ENCODE measurements at regions not wholly inside any gene's neighbourhood (a gene's known extent, or its start where the extent isn't known, plus 50 kb on each side); places are given as distances from the start of the nearest gene placed in this dataset.
"Not testable (repeated sequence)": the region's sequence is repeated elsewhere in the genome, so short reads cannot be mapped to it uniquely, and the experiment has no call there.

DNA sequence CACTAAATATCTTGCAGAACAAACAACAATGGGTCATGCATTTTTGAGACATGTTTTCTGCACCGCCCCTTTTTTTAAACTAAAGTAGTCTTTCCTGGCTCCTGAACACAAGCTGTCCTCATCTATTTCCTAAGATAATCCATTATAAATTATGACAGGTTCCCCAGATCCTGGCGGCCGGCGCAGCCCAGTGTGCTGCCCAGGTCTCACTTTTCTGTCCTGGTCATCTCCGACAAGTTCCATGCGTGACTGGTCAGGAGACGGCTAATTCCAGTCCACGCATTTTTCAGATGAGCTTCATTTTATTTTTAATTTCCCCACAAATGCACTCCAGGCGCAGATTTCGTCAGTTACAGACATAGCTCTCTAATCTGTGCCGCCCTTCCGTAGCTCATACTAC, 92.9 kb upstream of the EGFLAM start:
- TF ChIP-seq POLR2A (IDR thresholded peaks at IDR 0.05; ENCODE audit: low read length), result no peak
- TF ChIP-seq GATA1 (IDR thresholded peaks at IDR 0.05; ENCODE audit: low read depth, low read length), result no peak
- no peak for DNase-seq

DNA sequence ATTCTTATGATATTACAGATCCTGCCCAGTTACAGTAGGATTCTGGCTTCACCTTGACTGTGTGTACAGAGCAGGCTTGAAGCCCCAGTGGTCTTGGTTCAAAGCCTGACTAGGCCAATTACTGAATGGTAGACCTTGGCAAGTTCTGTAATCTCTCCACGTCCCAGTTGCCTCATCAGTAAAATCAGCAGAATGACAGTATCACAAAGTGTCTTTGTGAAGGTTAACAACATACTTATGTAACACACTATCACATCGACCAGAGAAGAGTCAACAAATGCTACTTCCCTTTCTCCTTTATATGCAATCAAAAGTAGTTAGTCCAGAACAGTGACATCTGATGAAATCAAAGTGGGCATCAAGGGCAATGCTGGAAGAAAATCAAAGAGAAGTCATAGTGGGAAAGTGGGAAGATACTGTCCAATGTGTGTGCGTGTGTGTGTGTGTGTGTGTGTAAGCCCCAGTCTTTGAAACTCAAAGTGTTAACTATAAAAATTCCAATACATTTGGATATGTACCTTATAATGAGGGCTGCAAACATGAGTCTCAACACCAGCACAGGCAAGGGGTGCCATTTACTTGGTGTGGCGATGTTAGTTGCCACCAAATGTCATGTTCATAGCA, 93.5 kb upstream of the EGFLAM start:
- DNase-seq, result no peak
- TF ChIP-seq GATA1 (IDR thresholded peaks at IDR 0.05; ENCODE audit: low read depth, low read length) (no peak), POLR2A (IDR thresholded peaks at IDR 0.05; ENCODE audit: low read length) (no peak)

DNA sequence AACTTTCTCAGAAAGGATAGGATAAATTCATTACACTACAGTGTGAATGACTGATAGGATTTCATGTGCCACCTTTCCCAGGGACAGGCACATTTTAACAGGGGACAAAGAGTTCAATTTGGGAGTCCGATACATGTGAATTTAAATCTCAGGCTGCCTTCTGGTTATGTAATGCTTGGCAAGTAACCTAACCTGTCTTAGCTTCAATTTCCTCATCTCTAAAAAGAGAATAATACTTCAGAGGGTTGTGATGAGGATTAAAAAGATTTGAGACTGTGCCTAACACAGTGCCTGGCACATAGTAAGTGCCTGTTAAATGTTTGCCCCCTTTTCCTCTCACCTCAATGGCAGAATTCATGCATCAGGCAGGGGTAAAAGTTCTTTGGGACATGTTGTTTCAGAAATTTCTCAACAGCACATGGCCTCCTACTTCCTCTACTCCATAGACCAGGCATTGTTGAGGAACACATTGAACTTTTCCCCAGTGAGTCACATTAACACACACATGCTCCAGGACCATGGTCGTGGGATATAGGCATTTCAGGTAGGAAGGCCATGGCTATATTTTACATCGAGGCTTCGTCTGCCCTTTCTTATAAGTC, 94.6 kb upstream of the EGFLAM start:
- DNase-seq, result no peak
- TF ChIP-seq GATA1 (IDR thresholded peaks at IDR 0.05; ENCODE audit: low read depth, low read length), result no peak
- no peak for TF ChIP-seq POLR2A (IDR thresholded peaks at IDR 0.05; ENCODE audit: low read length)

DNA sequence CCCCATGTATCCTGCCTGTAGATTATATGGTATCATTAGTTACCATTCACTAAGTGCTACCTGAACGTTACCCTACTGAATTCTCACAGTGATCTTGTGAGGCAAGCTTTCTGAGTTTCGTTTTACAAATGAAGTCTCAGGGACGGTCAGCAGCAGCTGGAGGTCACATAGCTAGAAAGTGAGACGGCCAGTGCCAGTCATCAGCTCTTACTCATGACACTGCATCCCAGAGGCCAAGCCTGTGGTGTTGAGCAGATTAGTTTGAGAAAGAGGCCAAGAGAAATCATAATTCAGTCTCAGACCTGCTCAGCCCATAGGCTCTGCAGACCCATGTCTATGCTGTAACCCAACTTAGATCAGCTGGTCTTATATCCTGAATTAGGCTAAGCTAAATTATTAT, 95.7 kb upstream of the EGFLAM start:
- TF ChIP-seq POLR2A (IDR thresholded peaks at IDR 0.05; ENCODE audit: low read length) (no peak), GATA1 (IDR thresholded peaks at IDR 0.05; ENCODE audit: low read depth, low read length) (no peak)

DNA sequence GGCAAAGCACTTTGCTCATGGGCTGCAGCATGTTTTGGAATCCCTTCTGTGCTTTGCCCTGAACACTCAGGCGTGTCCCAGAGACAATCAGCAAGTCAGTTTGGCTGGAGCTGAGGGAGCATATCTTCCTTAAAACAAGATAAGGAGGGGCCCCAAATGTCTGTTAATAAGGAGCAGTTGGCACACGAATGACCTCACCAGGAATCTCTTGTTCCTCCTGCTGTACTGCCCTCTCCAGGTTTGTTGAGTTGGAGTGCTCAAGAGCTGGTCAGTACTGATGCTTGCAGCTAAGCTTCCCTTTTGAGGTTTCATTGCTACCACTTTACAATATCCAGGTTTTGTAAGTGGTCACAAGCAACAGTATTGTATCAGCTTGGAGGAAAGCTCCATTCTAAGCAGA, 101.3 kb upstream of the EGFLAM start:
- no peak for DNase-seq
- TF ChIP-seq GATA1 (IDR thresholded peaks at IDR 0.05; ENCODE audit: low read depth, low read length) (no peak), POLR2A (IDR thresholded peaks at IDR 0.05; ENCODE audit: low read length) (no peak)

More for the DNA sequence above, 95.7 kb upstream of the EGFLAM start:
- DNase-seq, result no peak

DNA sequence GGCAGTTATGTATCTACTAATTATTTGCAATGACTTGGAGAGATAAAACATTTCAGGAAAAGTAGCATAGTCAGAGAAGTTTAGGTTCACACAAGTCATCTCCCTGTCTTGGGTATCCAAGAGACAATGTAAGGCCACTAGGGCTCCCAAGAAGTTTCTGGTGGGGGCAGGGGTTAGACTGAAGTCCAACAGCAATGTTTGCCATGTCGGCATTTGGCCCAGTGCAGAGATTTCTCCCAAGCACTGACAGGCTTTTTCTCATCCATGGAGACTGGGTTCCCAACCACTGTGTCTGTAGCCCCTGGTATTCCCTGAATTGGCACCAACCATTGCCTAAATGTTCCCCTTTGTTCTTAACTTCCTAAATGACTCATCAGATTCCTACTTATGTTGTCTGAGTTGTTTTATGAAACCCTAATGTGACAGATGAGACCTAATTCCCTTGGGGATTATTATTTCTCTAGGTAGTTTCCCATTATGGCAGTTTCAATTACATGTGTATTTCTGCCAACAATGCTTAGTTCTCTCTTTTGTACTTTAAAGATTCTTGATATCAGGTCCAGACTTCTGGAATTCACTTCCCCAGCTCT, 103.6 kb upstream of the EGFLAM start:
- no peak for TF ChIP-seq GATA1 (IDR thresholded peaks at IDR 0.05; ENCODE audit: low read depth, low read length)
- no peak for TF ChIP-seq POLR2A (IDR thresholded peaks at IDR 0.05; ENCODE audit: low read length)
- DNase-seq, result no peak

DNA sequence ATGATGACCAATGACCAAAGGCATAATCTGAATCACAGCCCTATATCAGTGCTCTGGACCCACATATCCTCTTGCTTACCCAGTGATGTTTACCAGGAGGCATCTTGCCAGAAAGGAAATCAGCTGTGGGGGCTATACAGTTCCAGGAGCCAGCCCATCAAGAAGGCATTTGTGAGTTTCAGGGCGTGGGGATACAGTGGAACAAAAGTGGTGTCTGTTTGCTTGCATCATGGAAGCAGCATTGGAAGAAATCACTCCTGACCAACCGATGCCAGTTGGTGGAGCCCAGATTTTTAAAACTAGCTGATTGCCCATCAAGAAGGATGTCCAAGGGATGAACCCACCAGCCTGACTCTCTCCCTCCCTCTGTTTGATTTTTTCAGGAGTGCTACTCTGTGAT, 106.5 kb upstream of the EGFLAM start:
- TF ChIP-seq GATA1 (IDR thresholded peaks at IDR 0.05; ENCODE audit: low read depth, low read length) (no peak), POLR2A (IDR thresholded peaks at IDR 0.05; ENCODE audit: low read length) (no peak)
- no peak for DNase-seq

DNA sequence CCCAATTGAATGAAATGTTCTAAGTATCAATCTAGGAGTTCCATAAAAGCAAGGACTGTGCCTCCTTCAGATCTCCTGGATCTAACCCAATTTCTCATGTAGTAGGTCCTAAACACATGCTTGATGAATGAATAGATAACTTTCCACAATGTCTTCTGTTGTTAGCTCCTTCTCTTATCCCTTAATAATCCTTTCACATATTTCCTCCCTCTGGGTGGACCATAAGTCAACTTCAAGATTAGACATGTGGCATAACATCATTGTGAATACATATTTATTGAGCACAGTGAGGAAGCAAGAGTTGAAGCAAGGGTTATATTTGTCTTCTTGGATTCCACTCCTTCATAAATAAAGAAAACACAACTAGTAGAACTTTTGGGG, 108.6 kb upstream of the EGFLAM start:
- TF ChIP-seq POLR2A (IDR thresholded peaks at IDR 0.05; ENCODE audit: low read length) (no peak), GATA1 (IDR thresholded peaks at IDR 0.05; ENCODE audit: low read depth, low read length) (no peak)
- no peak for DNase-seq

DNA sequence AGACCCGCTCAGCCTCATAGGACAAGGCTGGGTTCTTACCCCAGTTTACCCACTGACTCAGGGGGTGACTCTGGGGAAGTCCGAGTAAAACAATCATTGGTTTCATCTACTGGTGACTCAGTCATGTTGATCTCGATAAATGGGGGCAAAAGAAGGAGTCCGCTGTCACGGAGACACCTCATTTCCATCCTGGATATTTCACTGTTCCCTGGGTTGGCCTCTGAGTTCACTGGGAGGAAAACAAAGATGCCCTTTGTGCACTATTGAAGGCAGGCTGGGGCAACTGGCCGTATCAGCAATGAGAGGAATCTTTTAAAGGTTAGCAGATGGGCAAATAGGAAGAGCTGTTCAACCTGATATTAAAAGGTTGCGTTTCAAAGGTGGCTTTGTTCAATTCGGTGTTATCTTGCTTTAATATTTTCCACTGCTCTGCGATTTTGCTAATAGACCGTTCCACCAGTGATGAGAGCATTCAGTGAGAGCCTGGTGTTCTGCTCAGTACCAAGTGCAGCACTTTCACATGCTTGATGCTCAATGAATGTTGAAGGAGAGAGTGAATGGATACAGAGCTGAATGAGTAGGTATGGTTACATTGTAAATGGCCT, 110.2 kb upstream of the EGFLAM start:
- no peak for DNase-seq
- TF ChIP-seq GATA1 (IDR thresholded peaks at IDR 0.05; ENCODE audit: low read depth, low read length) (no peak), POLR2A (IDR thresholded peaks at IDR 0.05; ENCODE audit: low read length) (no peak)

DNA sequence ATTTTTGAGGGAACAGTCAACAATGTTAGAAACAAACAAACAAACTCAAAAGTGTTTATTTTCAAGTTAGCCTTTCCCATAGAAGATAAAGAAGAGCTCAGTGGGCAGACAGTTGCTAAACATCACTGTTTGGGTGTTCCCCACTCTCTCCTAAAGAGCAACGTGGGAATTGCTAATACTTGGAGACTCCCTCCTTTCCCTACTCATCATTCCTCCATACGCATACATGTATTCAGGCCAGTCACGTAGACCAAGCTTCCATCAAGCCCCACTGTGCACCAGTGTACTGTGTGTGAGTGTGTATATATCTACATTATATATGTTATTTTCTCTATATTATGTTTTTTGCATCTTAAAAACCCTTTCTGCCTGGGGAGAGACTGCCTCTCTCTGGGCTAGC, 115.0 kb upstream of the EGFLAM start:
- no peak for DNase-seq
- TF ChIP-seq GATA1 (IDR thresholded peaks at IDR 0.05; ENCODE audit: low read depth, low read length) (no peak), POLR2A (IDR thresholded peaks at IDR 0.05; ENCODE audit: low read length) (no peak)

DNA sequence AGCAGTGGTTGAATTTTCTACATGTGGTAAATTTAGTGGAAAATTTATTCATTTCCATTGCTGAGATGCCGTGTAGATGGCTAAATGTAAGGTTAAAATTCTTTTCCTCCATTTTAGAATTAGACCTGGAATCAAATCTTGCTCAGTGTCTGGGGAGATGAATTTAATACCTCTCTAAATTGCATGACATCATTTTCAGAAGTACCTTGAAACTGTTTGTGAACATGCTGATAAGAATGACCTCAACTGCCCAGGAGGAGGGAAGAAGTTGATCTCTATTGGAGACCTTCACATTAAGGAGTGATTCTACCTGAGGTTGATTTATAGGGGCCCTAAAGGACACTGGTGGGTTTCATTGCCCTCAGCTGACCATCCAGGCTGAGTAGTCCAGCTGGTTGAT, 116.7 kb upstream of the EGFLAM start:
- no peak for DNase-seq
- TF ChIP-seq GATA1 (IDR thresholded peaks at IDR 0.05; ENCODE audit: low read depth, low read length), result no peak
- TF ChIP-seq POLR2A (IDR thresholded peaks at IDR 0.05; ENCODE audit: low read length), result no peak

DNA sequence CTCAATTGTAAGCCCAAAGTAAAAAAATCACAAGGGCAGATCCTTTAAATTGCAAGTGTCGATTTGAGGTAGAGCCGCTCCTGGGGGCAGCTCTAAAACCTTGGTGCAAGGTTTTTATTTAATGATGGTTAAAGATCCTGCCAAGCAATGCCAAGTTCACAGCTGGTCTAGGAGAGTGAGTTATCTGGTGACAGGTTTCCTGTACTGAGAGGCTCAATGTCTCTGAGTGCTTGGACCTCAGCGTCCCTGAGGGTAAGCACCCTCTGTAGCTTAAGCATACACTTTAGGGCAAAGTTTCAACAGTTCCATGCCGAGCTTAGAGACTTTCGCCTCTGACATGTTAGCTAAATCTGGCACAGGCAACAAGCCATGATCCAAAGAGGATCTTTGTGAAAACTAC, 119.8 kb upstream of the EGFLAM start:
- TF ChIP-seq POLR2A (IDR thresholded peaks at IDR 0.05; ENCODE audit: low read length), result no peak
- TF ChIP-seq GATA1 (IDR thresholded peaks at IDR 0.05; ENCODE audit: low read depth, low read length), result no peak
- no peak for DNase-seq

DNA sequence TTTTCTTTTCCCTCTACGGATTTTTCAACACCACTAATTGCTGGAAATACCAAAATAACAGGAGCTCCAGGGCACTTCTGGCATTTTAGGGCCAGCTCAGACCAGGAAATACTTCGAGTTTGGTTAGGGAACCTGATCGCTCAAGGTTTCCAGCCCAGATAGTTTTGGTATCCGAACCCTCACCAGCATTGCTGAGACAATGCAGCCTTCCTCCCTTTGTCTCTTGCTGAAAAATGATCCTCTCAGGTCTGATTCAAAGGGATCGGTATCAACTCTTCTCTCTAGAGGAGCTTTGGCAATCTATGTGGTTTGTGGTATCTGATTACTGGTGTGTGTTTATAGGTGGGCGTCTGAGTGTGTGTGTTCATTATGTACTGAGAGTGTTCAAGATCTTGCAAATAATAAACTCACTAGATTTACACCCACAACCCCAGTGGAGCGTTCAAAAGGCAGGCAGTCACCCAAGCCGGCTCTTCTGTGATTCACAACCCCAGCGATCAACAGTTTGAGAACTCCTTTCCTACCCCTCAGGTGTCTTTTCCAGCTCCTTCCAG, 122.8 kb upstream of the EGFLAM start:
- DNase-seq, result no peak
- TF ChIP-seq POLR2A (IDR thresholded peaks at IDR 0.05; ENCODE audit: low read length) (no peak), GATA1 (IDR thresholded peaks at IDR 0.05; ENCODE audit: low read depth, low read length) (no peak)

DNA sequence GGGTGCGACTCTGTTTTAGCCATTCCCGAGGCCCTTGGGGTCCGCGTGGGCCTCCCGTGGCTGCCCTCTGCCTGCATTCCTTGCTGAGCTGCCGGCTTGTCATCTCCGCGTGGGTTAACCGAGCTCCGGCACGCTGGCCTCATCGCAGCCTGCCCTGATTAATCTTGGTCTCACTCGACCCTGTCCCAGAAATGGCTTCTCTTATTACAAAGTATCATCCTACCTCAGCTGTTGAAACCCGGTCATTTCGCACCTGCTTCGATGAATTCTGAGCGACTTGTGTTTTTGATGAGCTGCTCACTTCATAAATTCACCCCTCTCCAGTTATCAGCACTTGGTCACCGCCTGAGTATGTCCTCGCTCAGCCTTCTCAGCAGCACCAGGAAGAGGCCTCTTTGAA, 123.5 kb upstream of the EGFLAM start:
- TF ChIP-seq POLR2A (IDR thresholded peaks at IDR 0.05; ENCODE audit: low read length), result no peak
- TF ChIP-seq GATA1 (IDR thresholded peaks at IDR 0.05; ENCODE audit: low read depth, low read length), result no peak
- DNase-seq, result no peak

DNA sequence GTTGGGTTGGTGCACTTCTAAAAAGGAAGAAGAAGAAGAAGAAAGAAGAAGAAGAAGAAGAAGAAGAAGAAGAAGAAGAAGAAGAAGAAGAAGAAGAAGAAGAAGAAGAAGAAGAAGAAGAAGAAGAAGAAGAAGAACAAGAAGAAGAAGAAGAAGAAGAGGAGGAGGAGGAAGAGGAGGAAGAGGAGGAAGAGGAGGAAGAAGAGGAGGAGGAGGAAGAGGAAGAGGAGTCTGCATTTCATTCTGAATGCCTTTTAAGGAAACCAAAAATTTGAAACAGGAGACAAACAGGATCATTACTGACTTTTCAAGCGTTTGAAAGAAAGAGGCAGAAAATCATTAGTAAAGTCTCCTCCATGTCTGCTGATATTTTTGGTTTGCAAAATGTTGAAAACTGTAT, 124.1 kb upstream of the EGFLAM start:
- not testable (repeated sequence) for DNase-seq

All from erythroblast (primary cell).